AG04450 (cell line): ENCODE measurements at regions not wholly inside any gene's neighbourhood (a gene's known extent, or its start where the extent isn't known, plus 50 kb on each side); places are given as distances from the start of the nearest gene placed in this dataset.

ENCODE experiments used
- CTCF ChIA-PET: fragments of 300-600, 350-600 bp; formaldehyde crosslinking; extraction: SDS; loops from one replicate; lab custom pipeline; 2022; ENCODE audit warnings: antibody characterized with exemption, inconsistent platforms; lab: Charles Lee
- POLR2A ChIA-PET: fragments of 350-600 bp; formaldehyde crosslinking; extraction: SDS; loops from one replicate; lab custom pipeline; 2021; ENCODE audit warnings: antibody characterized with exemption, inconsistent platforms; lab: Yijun Ruan, JAX
- DNase-seq: peaks from one replicate; pipeline ENCODE4 v3.0.0-alpha.2; 2011; ENCODE audit warnings: low read depth, low spot score
- H3K27ac ChIP-seq: one replicate; pipeline ENCODE4 v1.5.1; 2012; ENCODE audit warnings: low read depth, low read length, control low read depth
- H3K27me3 ChIP-seq: one replicate; pipeline ENCODE4 v1.6.0; 2012; ENCODE audit warnings: low read length; ENCODE audit not compliant: control insufficient read depth, insufficient read depth
- H3K4me3 ChIP-seq: 2 replicates; pipeline ENCODE4 v1.5.1; 2011; ENCODE audit warnings: mild to moderate bottlenecking, low read depth, low read length, control low read depth
- H3K9me3 ChIP-seq: 2 replicates; pipeline ENCODE4 v1.5.1; 2012; ENCODE audit warnings: low read length; ENCODE audit not compliant: control insufficient read depth, insufficient read depth
- TF ChIP-seq, protein P1 (sequence below): IDR thresholded peaks from 2 replicates; pipeline ENCODE4 v1.5.1; 2011; ENCODE audit warnings: low read depth, low read length, control low read depth, inconsistent platforms

GRCh38 chr10:130763071-130763470, 548.5 kb downstream of the TCERG1L start:
- ChIA-PET CTCF (no interaction called here), POLR2A (no interaction called here)
- DNase-seq, result no peak
- no peaks in the 10 kb centered on the region for H3K27me3 ChIP-seq
- no peak overlapping the region for H3K4me3 ChIP-seq
- peaks cover 79% of the 10 kb centered on the region for H3K9me3 ChIP-seq
- H3K27ac ChIP-seq, result no peak overlapping the region
- TF ChIP-seq, protein P1, sequence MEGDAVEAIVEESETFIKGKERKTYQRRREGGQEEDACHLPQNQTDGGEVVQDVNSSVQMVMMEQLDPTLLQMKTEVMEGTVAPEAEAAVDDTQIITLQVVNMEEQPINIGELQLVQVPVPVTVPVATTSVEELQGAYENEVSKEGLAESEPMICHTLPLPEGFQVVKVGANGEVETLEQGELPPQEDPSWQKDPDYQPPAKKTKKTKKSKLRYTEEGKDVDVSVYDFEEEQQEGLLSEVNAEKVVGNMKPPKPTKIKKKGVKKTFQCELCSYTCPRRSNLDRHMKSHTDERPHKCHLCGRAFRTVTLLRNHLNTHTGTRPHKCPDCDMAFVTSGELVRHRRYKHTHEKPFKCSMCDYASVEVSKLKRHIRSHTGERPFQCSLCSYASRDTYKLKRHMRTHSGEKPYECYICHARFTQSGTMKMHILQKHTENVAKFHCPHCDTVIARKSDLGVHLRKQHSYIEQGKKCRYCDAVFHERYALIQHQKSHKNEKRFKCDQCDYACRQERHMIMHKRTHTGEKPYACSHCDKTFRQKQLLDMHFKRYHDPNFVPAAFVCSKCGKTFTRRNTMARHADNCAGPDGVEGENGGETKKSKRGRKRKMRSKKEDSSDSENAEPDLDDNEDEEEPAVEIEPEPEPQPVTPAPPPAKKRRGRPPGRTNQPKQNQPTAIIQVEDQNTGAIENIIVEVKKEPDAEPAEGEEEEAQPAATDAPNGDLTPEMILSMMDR, result no peak

GRCh38 chr10:130763491-130763890, 548.0 kb downstream of the TCERG1L start:
- Histone ChIP-seq H3K27me3 (no peaks in the 10 kb centered on the region), H3K27ac (no peak overlapping the region), H3K9me3 (peaks cover 74% of the 10 kb centered on the region), H3K4me3 (no peak overlapping the region)
- CTCF ChIA-PET, result no interaction called here
- POLR2A ChIA-PET, result no interaction called here
- TF ChIP-seq, protein P1, result no peak
- DNase-seq, result no peak

DNA sequence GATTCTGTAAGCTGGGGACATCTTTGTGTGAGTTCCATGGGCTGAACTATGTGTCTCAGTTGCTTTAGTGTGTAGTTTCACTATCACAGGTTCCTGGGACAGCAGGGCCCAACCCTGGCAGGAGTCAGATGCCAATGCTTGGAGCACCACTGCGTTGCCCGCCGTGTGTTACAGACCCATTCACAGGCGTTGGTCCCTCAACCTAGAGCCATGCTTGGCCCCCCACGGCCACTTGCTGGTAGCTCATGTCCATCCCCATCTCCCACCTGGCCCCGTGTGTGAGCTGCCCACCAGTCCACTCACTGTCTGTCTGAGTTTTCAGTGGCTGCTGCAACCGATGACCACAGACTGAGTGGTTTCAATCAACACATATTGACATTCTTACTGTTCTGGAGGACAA, 546.9 kb downstream of the TCERG1L start:
- Histone ChIP-seq H3K27me3 (no peaks in the 10 kb centered on the region), H3K27ac (no peak overlapping the region), H3K4me3 (no peak overlapping the region), H3K9me3 (peaks cover 81% of the 10 kb centered on the region)
- TF ChIP-seq, protein P1, result no peak
- no peak for DNase-seq
- ChIA-PET POLR2A (no interaction called here), CTCF (no interaction called here)

- peaks cover 84% of the 10 kb centered on the region for H3K9me3 ChIP-seq
- DNase-seq, result no peak
Measured at GRCh38 chr10:130766071-130766470, 545.5 kb downstream of the TCERG1L start.

GRCh38 chr10:130767116-130767730, 544.3 kb downstream of the TCERG1L start:
- POLR2A ChIA-PET, result no interaction called here
- H3K27ac ChIP-seq, result no peak overlapping the region
- DNase-seq, result no peak
- no peaks in the 10 kb centered on the region for H3K27me3 ChIP-seq
- TF ChIP-seq, protein P1, result no peak
- H3K4me3 ChIP-seq, result no peak overlapping the region
- CTCF ChIA-PET, result no interaction called here
- peaks cover 83% of the 10 kb centered on the region for H3K9me3 ChIP-seq

More at GRCh38 chr10:130766071-130766470, 545.5 kb downstream of the TCERG1L start:
- TF ChIP-seq, protein P1, result no peak
- ChIA-PET POLR2A (no interaction called here), CTCF (no interaction called here)
- no peak overlapping the region for H3K4me3 ChIP-seq
- no peak overlapping the region for H3K27ac ChIP-seq
- H3K27me3 ChIP-seq, result no peaks in the 10 kb centered on the region
